IMR-90 (cell line): ENCODE measurements at regions not wholly inside any gene's neighbourhood (a gene's known extent, or its start where the extent isn't known, plus 50 kb on each side); places are given as distances from the start of the nearest gene placed in this dataset.

Experiments used
- ATAC-seq: fragments of 200-7000 bp; cut with Tn5 transposase; 2 replicates; pipeline ENCODE4 v1.9.1; 2020; ENCODE audit warnings: low read depth, mild to moderate bottlenecking, moderate library complexity
- BruUV-seq: library from RNA; stranded (reverse); fragments of 400-500 nt; replicated peaks from 2 replicates; lab custom pipeline; 2021; lab: Mats Ljungman, UMichigan
- CTCF ChIA-PET: fragments of 300-600 bp; formaldehyde crosslinking; extraction: SDS; loops from one replicate; lab custom pipeline; 2021; ENCODE audit warnings: antibody characterized with exemption; lab: Yijun Ruan, JAX
- POLR2A ChIA-PET: fragments of 300-600 bp; sonication (Branson Sonifier 250); formaldehyde crosslinking; loops from one replicate; lab custom pipeline; 2022; ENCODE audit warnings: antibody characterized with exemption; ENCODE audit not compliant: unreplicated experiment; lab: Charles Lee
- DNase-seq: peaks from one replicate; pipeline ENCODE4 v3.0.0; 2013
- H2AFZ ChIP-seq: replicated peaks from 2 replicates; pipeline ENCODE3; 2013; ENCODE audit warnings: low read length, mild to moderate bottlenecking; ENCODE audit not compliant: poor library complexity
- H2AK5ac ChIP-seq: 2 replicates; pipeline ENCODE4 v1.6.1; 2013; ENCODE audit warnings: low read depth, low read length, inconsistent platforms
- H2AK9ac ChIP-seq: replicated peaks from 2 replicates; pipeline ENCODE3; 2013; ENCODE audit warnings: mild to moderate bottlenecking, low read depth, low read length, moderate library complexity; ENCODE audit not compliant: poor library complexity
- H2BK120ac ChIP-seq: 2 replicates; pipeline ENCODE4 v1.6.1; 2013; ENCODE audit warnings: low read depth, low read length, inconsistent platforms
- H2BK15ac ChIP-seq: 3 replicates; pipeline ENCODE4 v1.6.1; 2013; ENCODE audit warnings: low read depth, low read length, inconsistent platforms
- H2BK20ac ChIP-seq: 2 replicates; pipeline ENCODE4 v1.6.1; 2013; ENCODE audit warnings: low read depth, mild to moderate bottlenecking, inconsistent platforms, low read length, moderate library complexity
- H2BK5ac ChIP-seq: 2 replicates; pipeline ENCODE4 v1.6.1; 2013; ENCODE audit warnings: mild to moderate bottlenecking, low read depth, low read length, inconsistent platforms; ENCODE audit not compliant: poor library complexity, severe bottlenecking
- H3K14ac ChIP-seq: replicated peaks from 2 replicates; pipeline ENCODE4 v1.6.1; 2013; ENCODE audit warnings: low read depth, low read length, inconsistent platforms
- H3K18ac ChIP-seq: 2 replicates; pipeline ENCODE4 v1.6.1; 2013; ENCODE audit warnings: low read depth, low read length, control low read depth
- H3K23ac ChIP-seq: 2 replicates; pipeline ENCODE4 v1.6.1; 2013; ENCODE audit warnings: low read depth, low read length, inconsistent platforms
- H3K27ac ChIP-seq: 2 replicates; pipeline ENCODE4 v1.5.1; 2013; ENCODE audit warnings: mild to moderate bottlenecking, control low read depth, low read length; ENCODE audit not compliant: insufficient read depth
- H3K27me3 ChIP-seq: 2 replicates; pipeline ENCODE4 v1.6.1; 2013; ENCODE audit warnings: low read length; ENCODE audit not compliant: control insufficient read depth, insufficient read depth
- H3K36me3 ChIP-seq: 2 replicates; pipeline ENCODE4 v1.6.1; 2013; ENCODE audit warnings: low read length, mixed read lengths; ENCODE audit not compliant: control insufficient read depth, insufficient read depth
- H3K4ac ChIP-seq: 2 replicates; pipeline ENCODE4 v1.6.1; 2013; ENCODE audit warnings: low read depth, low read length, inconsistent platforms
- H3K4me1 ChIP-seq: 2 replicates; pipeline ENCODE4 v1.6.1; 2013; ENCODE audit warnings: low read length, mixed read lengths; ENCODE audit not compliant: control insufficient read depth, insufficient read depth
- H3K4me2 ChIP-seq: 2 replicates; pipeline ENCODE4 v1.6.1; 2013; ENCODE audit warnings: low read depth, mild to moderate bottlenecking, control low read depth, low read length, moderate library complexity
- H3K4me3 ChIP-seq: 2 replicates; pipeline ENCODE4 v1.5.1; 2013; ENCODE audit warnings: low read depth, mild to moderate bottlenecking, control low read depth, low read length, moderate library complexity; ENCODE audit not compliant: insufficient read depth
- H3K56ac ChIP-seq: 2 replicates; pipeline ENCODE4 v1.6.1; 2013; ENCODE audit warnings: low read length, inconsistent platforms; ENCODE audit not compliant: insufficient read depth; ENCODE audit errors: extremely low read depth
- H3K79me1 ChIP-seq, 2 experiments: 2 replicates each; pipeline ENCODE4 v1.6.1; 2013; ENCODE audit warnings: low read length in 2 of 2, inconsistent platforms in 1 of 2, low read depth in 1 of 2
- H3K9ac ChIP-seq: 2 replicates; pipeline ENCODE4 v1.6.1; 2013; ENCODE audit warnings: low read depth, low read length, control low read depth
- H3K9me1 ChIP-seq: 2 replicates; pipeline ENCODE4 v1.6.1; 2013; ENCODE audit warnings: low read length, inconsistent platforms; ENCODE audit not compliant: insufficient read depth
- H3K9me3 ChIP-seq: 2 replicates; pipeline ENCODE4 v1.6.1; 2013; ENCODE audit warnings: low read length; ENCODE audit not compliant: control insufficient read depth, insufficient read depth
- H4K20me1 ChIP-seq: 2 replicates; pipeline ENCODE4 v1.6.1; 2013; ENCODE audit warnings: low read length, inconsistent platforms; ENCODE audit not compliant: insufficient read depth
- H4K5ac ChIP-seq: 2 replicates; pipeline ENCODE4 v1.6.1; 2013; ENCODE audit warnings: mild to moderate bottlenecking, low read depth, low read length, control low read depth
- H4K8ac ChIP-seq, 2 experiments: 2 replicates each; pipeline ENCODE4 v1.6.1; 2013; ENCODE audit warnings: low read depth in 2 of 2, low read length in 2 of 2, control low read depth in 1 of 2, inconsistent platforms in 1 of 2
- H4K91ac ChIP-seq: 2 replicates; pipeline ENCODE4 v1.6.1; 2013; ENCODE audit warnings: low read depth, low read length, inconsistent platforms; ENCODE audit not compliant: insufficient read depth
- CTCF ChIP-seq: conservative IDR thresholded peaks from 2 replicates; pipeline ENCODE4 v1.5.1; 2012; ENCODE audit warnings: mild to moderate bottlenecking, low read depth, low read length, improper control_type of control experiment
- MAFK ChIP-seq: IDR thresholded peaks from 2 replicates; pipeline ENCODE4 v1.6.1; 2012; ENCODE audit warnings: low read depth, low read length, improper control_type of control experiment
- RCOR1 ChIP-seq: IDR thresholded peaks from 2 replicates; pipeline ENCODE4 v1.6.1; 2012; ENCODE audit warnings: mild to moderate bottlenecking, low read length, improper control_type of control experiment; ENCODE audit not compliant: insufficient replicate concordance
- USF2 ChIP-seq: fragments of 150-350 bp; IDR thresholded peaks from 2 replicates; pipeline ENCODE4 v1.6.1; 2017; ENCODE audit warnings: mild to moderate bottlenecking, antibody characterized with exemption, low read length, low read depth
- WGBS, 2 experiments: methylation state at CpG; one replicate each; pipeline versions ENCODE4 v1.1.5 to v1.1.7; 2013; ENCODE audit warnings: missing lambda C conversion rate in 2 of 2; ENCODE audit not compliant: insufficient read length in 1 of 2; ENCODE audit errors: extremely low coverage in 2 of 2; 5-methylcytosine and 5-hydroxymethylcytosine counted together
- dilution Hi-C: fragments of 300-500 bp; cut with HindIII; formaldehyde crosslinking; loops from one replicate; pipeline ENCODE4 v1.14.3; 2018; ENCODE audit warnings: low sequenced_read_pairs; ENCODE audit not compliant: unreplicated experiment
- in situ Hi-C: fragments of 300-500 bp; cut with MboI; formaldehyde crosslinking; loops from 3 replicates; pipeline ENCODE4 v1.14.3; 2019; ENCODE audit warnings: low sequenced_read_pairs, inconsistent platforms, mixed read lengths
- intact Hi-C: fragments of 100-400 bp; cut with micrococcal nuclease; formaldehyde crosslinking; loops from 2 replicates; pipeline ENCODE4 v1.10.0; 2022

GRCh38 chr6:112752305-112752704, 405.2 kb downstream of the RFPL4B start:
- BruUV-seq: no TSS peak

More at GRCh38 chr6:112752305-112752704, 405.2 kb downstream of the RFPL4B start:
- intact Hi-C loops: no loop called here
- Histone ChIP-seq H3K9ac (no peak overlapping the region), H2AK5ac (no peak overlapping the region), H2AK9ac (no peak overlapping the region), H2BK15ac (no peak overlapping the region), H3K4me1 (no peaks in the 10 kb centered on the region), H3K18ac (peak overlapping the region; percentile 94), H2BK20ac (peak overlapping the region; percentile 4; the same call in 1 of the 2 replicates), H3K79me1 (no peaks in the 10 kb centered on the region), H3K4me2 (no peak overlapping the region), H4K20me1 (no peaks in the 10 kb centered on the region), H3K23ac (no peak overlapping the region; the same call in 1 of the 2 replicates), H3K14ac (no peak overlapping the region), H3K9me3 (peaks cover 2% of the 10 kb centered on the region; the same call in 1 of the 2 replicates), H3K36me3 (no peaks in the 10 kb centered on the region), H3K27me3 (no peaks in the 10 kb centered on the region), H3K4ac (peak overlapping the region; percentile 34; the same call in 1 of the 2 replicates), H3K27ac (no peak overlapping the region; the same call in 1 of the 2 replicates), H2BK120ac (0 out of 2 replicates have a peak overlapping the region, but pooled peaks have one; percentile 5), H3K9me1 (no peaks in the 10 kb centered on the region), H4K5ac (peak overlapping the region; percentile 88; the same call in 1 of the 2 replicates), H4K91ac (no peak overlapping the region), H4K8ac (peak overlapping the region in 1 of 2 experiments; percentile 20; a peak in 1 of 4 replicates), H2AFZ (no peak overlapping the region), H2BK5ac (no peak overlapping the region), H3K4me3 (no peak overlapping the region), H3K56ac (no peak overlapping the region)
- DNase-seq: no peak
- ChIA-PET POLR2A (no interaction called here), CTCF (interaction anchor here (1.4 kb wide), 1 partner anchor 11 kb away, joined by 3 read pairs; no protein-coding TSS in a partner anchor)
- dilution Hi-C loops: no loop called here
- WGBS, 2 experiments: no CpG with 5 or more reads among the region's 2 CpGs
- ATAC-seq: no peak
- TF ChIP-seq CTCF: no peak
- no peak for TF ChIP-seq USF2
- TF ChIP-seq MAFK: no peak
- TF ChIP-seq RCOR1: no peak
- in situ Hi-C loops: no loop called here
